ES-I3 (cell line): ENCODE measurements at regions not wholly inside any gene's neighbourhood (a gene's known extent, or its start where the extent isn't known, plus 50 kb on each side); places are given as distances from the start of the nearest gene placed in this dataset.

Experiments
- H3K36me3 ChIP-seq: 2 replicates; pipeline ENCODE4 v1.6.1; 2013; ENCODE audit warnings: mild to moderate bottlenecking, low read length, control low read depth, moderate library complexity; ENCODE audit not compliant: insufficient read depth
- H3K4me1 ChIP-seq: 2 replicates; pipeline ENCODE4 v1.6.1; 2013; ENCODE audit warnings: mild to moderate bottlenecking, control low read depth, low read length; ENCODE audit not compliant: insufficient read depth
- H3K9ac ChIP-seq: 2 replicates; pipeline ENCODE4 v1.6.1; 2013; ENCODE audit warnings: low read depth, mild to moderate bottlenecking, low read length, moderate library complexity
- H3K9me3 ChIP-seq: 2 replicates; pipeline ENCODE4 v1.6.1; 2013; ENCODE audit warnings: mild to moderate bottlenecking, low read length, moderate library complexity; ENCODE audit not compliant: control insufficient read depth, insufficient read depth

DNA sequence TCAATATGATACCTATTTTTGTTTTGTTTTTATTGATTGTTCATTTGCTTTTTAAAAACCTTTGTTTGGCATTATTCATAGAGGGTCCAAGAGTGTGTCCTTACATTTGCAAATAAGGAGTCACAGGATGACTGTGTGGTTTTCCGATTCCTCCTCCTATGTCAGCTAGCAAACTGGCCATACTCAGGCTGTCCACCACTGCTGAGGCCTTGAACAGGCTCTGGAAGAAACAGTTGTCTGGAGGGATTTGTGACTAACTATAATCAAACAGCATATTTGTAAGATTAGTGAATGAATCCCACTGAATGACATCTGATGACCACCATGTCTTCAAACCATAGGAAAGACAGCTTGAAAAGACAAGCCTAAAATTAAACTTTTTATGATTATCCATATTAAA, 423.4 kb upstream of the ATP11B start:
- peaks cover 4% of the 10 kb centered on the region for H3K4me1 ChIP-seq
- no peaks in the 10 kb centered on the region for H3K9me3 ChIP-seq
- no peaks in the 10 kb centered on the region for H3K36me3 ChIP-seq
- no peak overlapping the region for H3K9ac ChIP-seq

- Histone ChIP-seq H3K4me1 (peaks cover 4% of the 10 kb centered on the region), H3K36me3 (no peaks in the 10 kb centered on the region), H3K9ac (no peak overlapping the region), H3K9me3 (no peaks in the 10 kb centered on the region)
Observed at GRCh38 chr3:182370949-182371348, 422.4 kb upstream of the ATP11B start.

DNA sequence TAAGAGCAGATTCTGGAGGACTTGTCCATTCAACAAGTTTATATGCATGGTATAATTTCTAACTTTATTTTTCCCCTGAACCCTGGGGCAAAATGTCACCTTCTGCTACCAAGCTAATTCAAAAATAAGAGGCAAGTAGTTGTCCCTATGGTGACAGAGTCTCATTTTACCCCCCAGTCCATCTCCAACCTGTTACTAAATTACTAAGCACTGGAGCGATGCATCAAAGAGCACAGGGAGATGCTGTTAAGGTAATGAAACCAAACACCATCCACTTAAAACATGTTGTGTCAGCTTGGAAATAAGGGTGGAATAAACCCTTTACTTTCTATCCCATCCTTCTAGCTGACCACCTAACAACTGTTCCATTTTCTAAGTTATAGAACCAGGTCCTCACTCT, 417.4 kb upstream of the ATP11B start:
- no peaks in the 10 kb centered on the region for H3K9me3 ChIP-seq
- no peaks in the 10 kb centered on the region for H3K36me3 ChIP-seq
- H3K9ac ChIP-seq, result no peak overlapping the region
- no peaks in the 10 kb centered on the region for H3K4me1 ChIP-seq

GRCh38 chr3:182382112-182382857, 411.0 kb upstream of the ATP11B start:
- Histone ChIP-seq H3K36me3 (no peaks in the 10 kb centered on the region), H3K4me1 (peaks cover 8% of the 10 kb centered on the region; the same call in 1 of the 2 replicates), H3K9me3 (no peaks in the 10 kb centered on the region), H3K9ac (no peak overlapping the region)

DNA sequence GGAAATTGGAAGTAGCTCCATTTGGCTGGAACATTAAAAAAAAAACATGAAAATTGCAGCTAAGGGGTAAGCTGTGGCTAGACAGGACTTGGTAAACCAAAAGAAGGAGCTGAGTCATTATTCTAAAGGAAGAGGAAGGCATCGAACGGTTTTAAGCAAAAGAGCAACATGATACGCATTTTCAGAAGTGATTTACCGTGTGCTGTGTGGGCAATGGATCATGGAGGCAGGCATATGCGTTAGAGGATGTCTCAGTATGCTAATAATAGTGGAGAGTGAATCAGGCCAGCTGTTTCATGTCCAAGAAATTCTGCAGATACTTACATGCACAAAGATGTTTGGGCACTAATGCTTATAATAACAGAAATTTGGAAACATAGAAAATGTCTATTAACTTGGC, 409.1 kb upstream of the ATP11B start:
- Histone ChIP-seq H3K9me3 (peaks cover 5% of the 10 kb centered on the region; the same call in 1 of the 2 replicates), H3K9ac (no peak overlapping the region), H3K4me1 (peaks cover 8% of the 10 kb centered on the region; the same call in 1 of the 2 replicates), H3K36me3 (no peaks in the 10 kb centered on the region)

DNA sequence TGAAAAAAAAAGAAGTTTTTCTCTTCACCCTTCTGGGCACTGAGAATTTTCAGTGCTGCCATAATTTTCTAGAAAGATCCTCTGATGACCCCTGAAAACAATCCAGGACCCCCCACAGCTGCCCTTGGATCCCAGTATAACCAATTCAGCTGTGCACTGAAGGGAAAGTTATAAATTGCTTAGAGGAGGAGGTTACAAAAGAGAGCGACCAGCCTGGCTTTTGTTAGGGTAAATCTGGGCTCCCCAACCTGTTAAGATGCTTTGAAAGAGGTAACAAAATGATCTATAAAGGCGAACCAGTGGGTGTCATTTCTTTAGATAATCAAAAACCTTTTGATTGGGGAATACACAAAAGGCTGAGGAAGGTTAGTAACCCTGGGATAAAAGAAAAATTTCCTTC, 407.9 kb upstream of the ATP11B start:
- Histone ChIP-seq H3K9ac (no peak overlapping the region), H3K9me3 (peaks cover 5% of the 10 kb centered on the region; the same call in 1 of the 2 replicates), H3K4me1 (peaks cover 8% of the 10 kb centered on the region; the same call in 1 of the 2 replicates), H3K36me3 (no peaks in the 10 kb centered on the region)

GRCh38 chr3:182388506-182388905, 404.8 kb upstream of the ATP11B start:
- Histone ChIP-seq H3K36me3 (no peaks in the 10 kb centered on the region), H3K4me1 (peaks cover 12% of the 10 kb centered on the region; the same call in 1 of the 2 replicates), H3K9me3 (peaks cover 5% of the 10 kb centered on the region; the same call in 1 of the 2 replicates), H3K9ac (no peak overlapping the region)

GRCh38 chr3:182389071-182389815, 404.1 kb upstream of the ATP11B start:
- Histone ChIP-seq H3K4me1 (peaks cover 13% of the 10 kb centered on the region; the same call in 1 of the 2 replicates), H3K9me3 (peaks cover 5% of the 10 kb centered on the region; the same call in 1 of the 2 replicates), H3K36me3 (no peaks in the 10 kb centered on the region), H3K9ac (no peak overlapping the region)

GRCh38 chr3:182390421-182390820, 402.9 kb upstream of the ATP11B start:
- Histone ChIP-seq H3K9ac (no peak overlapping the region), H3K9me3 (peaks cover 5% of the 10 kb centered on the region; the same call in 1 of the 2 replicates), H3K36me3 (no peaks in the 10 kb centered on the region), H3K4me1 (0 out of 2 replicates have a peak, but pooled peaks cover 9% of the 10 kb centered on the region)

DNA sequence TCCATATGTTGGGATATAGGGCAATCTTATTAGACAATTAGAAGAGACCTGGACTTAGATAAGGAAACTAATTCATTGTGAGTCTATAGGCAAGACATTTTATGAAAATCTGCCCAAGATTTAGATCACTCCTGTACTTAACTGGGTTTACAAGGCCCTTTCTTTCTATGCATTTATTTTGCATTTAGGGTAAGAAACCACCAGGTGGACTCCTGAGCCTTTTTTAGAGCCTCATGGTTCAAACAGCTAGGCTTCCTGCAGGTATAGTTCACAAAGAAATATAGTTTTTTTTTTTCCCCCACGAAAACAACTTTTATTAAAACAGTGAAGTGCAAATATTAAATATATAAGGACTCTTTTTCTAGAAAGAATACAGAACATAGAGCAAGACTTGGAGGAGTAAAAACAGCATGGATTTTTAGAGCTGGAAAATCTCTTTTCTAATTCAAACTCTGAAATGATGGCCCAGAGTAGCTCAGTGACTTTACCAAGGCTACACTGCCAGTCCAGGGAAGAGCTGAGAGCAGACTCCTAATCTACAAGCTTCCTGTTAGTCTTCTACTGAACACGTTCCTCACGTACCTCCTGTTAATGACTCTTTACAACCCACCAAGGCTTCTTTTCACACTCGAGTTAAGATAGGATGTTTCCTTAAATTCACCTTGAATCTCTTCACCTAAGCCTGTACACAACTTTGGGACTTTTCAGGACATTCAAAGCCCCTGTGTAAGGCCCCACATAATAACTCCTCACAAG, 400.9 kb upstream of the ATP11B start:
- no peaks in the 10 kb centered on the region for H3K36me3 ChIP-seq
- 0 out of 2 replicates have a peak, but pooled peaks cover 9% of the 10 kb centered on the region for H3K4me1 ChIP-seq
- no peak overlapping the region for H3K9ac ChIP-seq
- H3K9me3 ChIP-seq, result peaks cover 5% of the 10 kb centered on the region; the same call in 1 of the 2 replicates

- H3K9ac ChIP-seq, result no peak overlapping the region
- peaks cover 5% of the 10 kb centered on the region; the same call in 1 of the 2 replicates for H3K9me3 ChIP-seq
- H3K4me1 ChIP-seq, result 0 out of 2 replicates have a peak, but pooled peaks cover 9% of the 10 kb centered on the region
- no peaks in the 10 kb centered on the region for H3K36me3 ChIP-seq
Observed at GRCh38 chr3:182393151-182393550, 400.2 kb upstream of the ATP11B start.

DNA sequence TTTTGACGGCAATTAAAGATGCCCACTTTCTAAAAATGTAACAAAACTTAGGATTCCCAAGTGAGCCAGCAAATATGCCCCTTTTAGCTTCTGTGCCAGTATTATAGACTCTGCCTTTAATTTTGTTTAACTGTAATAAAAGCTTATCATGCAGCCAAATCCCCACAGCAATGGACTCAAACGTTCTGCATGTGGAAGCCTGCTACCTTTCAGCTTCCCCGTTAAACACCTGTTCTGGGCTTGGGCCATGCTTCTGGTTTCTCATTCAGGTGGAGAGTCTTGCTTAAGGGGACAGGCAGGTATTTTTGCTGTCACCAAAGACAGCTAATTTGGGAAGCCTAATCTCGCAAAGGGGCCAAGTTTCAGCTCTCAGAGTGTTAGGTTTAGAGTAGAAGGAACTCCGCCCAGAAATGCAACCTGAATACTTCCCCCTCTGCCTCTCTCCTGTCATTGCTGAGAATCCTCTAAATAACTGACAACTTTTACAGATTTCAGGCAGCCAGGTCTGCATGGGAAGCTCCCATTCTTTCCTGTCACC, 399.4 kb upstream of the ATP11B start:
- H3K9ac ChIP-seq, result no peak overlapping the region

GRCh38 chr3:182397164-182397563, 396.1 kb upstream of the ATP11B start:
- H3K4me1 ChIP-seq, result peaks cover 21% of the 10 kb centered on the region
- H3K36me3 ChIP-seq, result no peaks in the 10 kb centered on the region; the same call in 1 of the 2 replicates
- no peak overlapping the region for H3K9ac ChIP-seq
- no peaks in the 10 kb centered on the region for H3K9me3 ChIP-seq

More for the DNA sequence above, 399.4 kb upstream of the ATP11B start:
- Histone ChIP-seq H3K4me1 (0 out of 2 replicates have a peak, but pooled peaks cover 9% of the 10 kb centered on the region), H3K36me3 (no peaks in the 10 kb centered on the region; the same call in 1 of the 2 replicates), H3K9me3 (peaks cover 3% of the 10 kb centered on the region; the same call in 1 of the 2 replicates)
